DND-41 (cell line): ENCODE measurements at regions not wholly inside any gene's neighbourhood (a gene's known extent, or its start where the extent isn't known, plus 50 kb on each side); places are given as distances from the start of the nearest gene placed in this dataset.
A peak's percentile ranks its signal among the peaks of the same experiment; 100 is the strongest.

Source experiments
- ATAC-seq: fragments of 200-7000 bp; cut with Tn5 transposase; 3 replicates; pipeline ENCODE4 v1.9.1; 2021; ENCODE audit warnings: low read depth; ENCODE audit not compliant: insufficient read depth
- DNase-seq: peaks from one replicate; pipeline ENCODE4 v3.0.0-alpha.2; 2020
- H2AFZ ChIP-seq: 2 replicates; pipeline ENCODE4 v1.6.0; 2012; ENCODE audit warnings: low read depth, low read length
- H3K27ac ChIP-seq: 2 replicates; pipeline ENCODE4 v1.5.1; 2012; ENCODE audit warnings: low read length, inconsistent platforms
- H3K27me3 ChIP-seq: fragments of 200-600 bp; sonication (generic); 2 replicates; pipeline ENCODE4 v1.6.0; 2012; ENCODE audit warnings: low read length, mild to moderate bottlenecking, inconsistent platforms; ENCODE audit not compliant: insufficient read depth, poor library complexity
- H3K36me3 ChIP-seq: 2 replicates; pipeline ENCODE4 v1.5.1; 2012; ENCODE audit warnings: low read length, inconsistent platforms; ENCODE audit not compliant: insufficient read depth
- H3K4me1 ChIP-seq: 2 replicates; pipeline ENCODE4 v1.5.1; 2012; ENCODE audit warnings: mild to moderate bottlenecking, low read length; ENCODE audit not compliant: insufficient read depth
- H3K4me2 ChIP-seq: 2 replicates; pipeline ENCODE4 v1.6.0; 2012; ENCODE audit warnings: mild to moderate bottlenecking, moderate library complexity, low read length, inconsistent platforms; ENCODE audit not compliant: insufficient read depth
- H3K4me3 ChIP-seq, 2 experiments: fragments of 200-600 bp in 1 of 2; shearing (Covaris generic) in 1 of 2; 2 replicates each; pipeline ENCODE4 v1.5.1; 2012 to 2016; ENCODE audit warnings: inconsistent platforms in 2 of 2, low read length in 2 of 2, mild to moderate bottlenecking in 2 of 2, low read depth in 1 of 2, moderate library complexity in 1 of 2
- H3K79me2 ChIP-seq: 2 replicates; pipeline ENCODE4 v1.6.0; 2012; ENCODE audit warnings: low read length, inconsistent platforms; ENCODE audit not compliant: insufficient read depth
- H3K9ac ChIP-seq: 2 replicates; pipeline ENCODE4 v1.6.0; 2012; ENCODE audit warnings: low read depth, mild to moderate bottlenecking, inconsistent platforms, low read length, moderate library complexity
- H3K9me3 ChIP-seq: 2 replicates; pipeline ENCODE4 v1.5.1; 2012; ENCODE audit warnings: low read length, moderate library complexity, mild to moderate bottlenecking, inconsistent platforms; ENCODE audit not compliant: insufficient read depth, severe bottlenecking
- H4K20me1 ChIP-seq: 2 replicates; pipeline ENCODE4 v1.6.0; 2012; ENCODE audit warnings: low read length; ENCODE audit not compliant: insufficient read depth
- EZH2 ChIP-seq: IDR thresholded peaks from 3 replicates; pipeline ENCODE4 v1.6.1; 2012; ENCODE audit warnings: borderline replicate concordance, low read depth, mild to moderate bottlenecking, moderate library complexity, low read length, inconsistent platforms; ENCODE audit not compliant: severe bottlenecking
- TF ChIP-seq, protein P1 (sequence below): IDR thresholded peaks from 2 replicates; pipeline ENCODE4 v1.5.1; 2012; ENCODE audit warnings: borderline replicate concordance, low read length, moderate library complexity, mild to moderate bottlenecking; ENCODE audit not compliant: poor library complexity, severe bottlenecking; ENCODE audit errors: extremely low read depth

DNA sequence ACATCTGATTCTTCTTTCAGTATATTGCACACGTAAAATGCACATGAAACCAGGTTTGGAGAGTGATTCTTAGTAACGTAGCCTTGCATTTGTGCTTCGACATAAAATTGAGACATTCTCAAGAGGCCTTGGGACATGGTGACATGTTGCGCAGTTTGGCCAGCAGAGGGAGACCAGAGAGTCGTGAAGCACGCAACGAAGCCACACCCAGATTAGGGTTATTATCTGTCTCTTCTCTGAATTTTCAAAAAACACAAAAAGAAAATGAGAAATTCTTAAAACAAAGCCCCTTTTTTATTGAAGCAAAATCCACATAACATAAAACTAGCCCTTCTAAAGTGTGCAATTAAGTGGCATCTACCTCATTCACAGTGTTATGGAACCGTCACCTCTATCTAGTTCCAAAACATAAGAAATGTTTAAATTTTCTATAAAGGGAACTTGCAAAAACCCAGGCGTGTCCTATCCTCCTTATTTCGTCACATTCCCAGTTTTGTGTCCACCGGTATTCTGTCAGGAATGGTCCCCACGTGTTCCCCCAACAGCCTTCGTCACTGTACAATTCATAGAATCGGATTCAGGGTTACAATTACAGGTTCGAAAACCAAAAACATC is 108.8 kb upstream of the ATF7IP start:
- peak; percentile 36; the same call in 1 of the 3 replicates for ATAC-seq
- Histone ChIP-seq H3K9ac (no peak overlapping the region), H2AFZ (no peak overlapping the region), H3K36me3 (no peaks in the 10 kb centered on the region), H3K4me1 (peaks cover 20% of the 10 kb centered on the region), H3K4me2 (no peak overlapping the region), H3K9me3 (peaks cover 3% of the 10 kb centered on the region), H3K4me3 (no peak overlapping the region), H3K27me3 (no peaks in the 10 kb centered on the region), H3K79me2 (no peaks in the 10 kb centered on the region), H3K27ac (0 out of 2 replicates have a peak overlapping the region, but pooled peaks have one; percentile 15), H4K20me1 (no peaks in the 10 kb centered on the region)
- TF ChIP-seq, protein P1, sequence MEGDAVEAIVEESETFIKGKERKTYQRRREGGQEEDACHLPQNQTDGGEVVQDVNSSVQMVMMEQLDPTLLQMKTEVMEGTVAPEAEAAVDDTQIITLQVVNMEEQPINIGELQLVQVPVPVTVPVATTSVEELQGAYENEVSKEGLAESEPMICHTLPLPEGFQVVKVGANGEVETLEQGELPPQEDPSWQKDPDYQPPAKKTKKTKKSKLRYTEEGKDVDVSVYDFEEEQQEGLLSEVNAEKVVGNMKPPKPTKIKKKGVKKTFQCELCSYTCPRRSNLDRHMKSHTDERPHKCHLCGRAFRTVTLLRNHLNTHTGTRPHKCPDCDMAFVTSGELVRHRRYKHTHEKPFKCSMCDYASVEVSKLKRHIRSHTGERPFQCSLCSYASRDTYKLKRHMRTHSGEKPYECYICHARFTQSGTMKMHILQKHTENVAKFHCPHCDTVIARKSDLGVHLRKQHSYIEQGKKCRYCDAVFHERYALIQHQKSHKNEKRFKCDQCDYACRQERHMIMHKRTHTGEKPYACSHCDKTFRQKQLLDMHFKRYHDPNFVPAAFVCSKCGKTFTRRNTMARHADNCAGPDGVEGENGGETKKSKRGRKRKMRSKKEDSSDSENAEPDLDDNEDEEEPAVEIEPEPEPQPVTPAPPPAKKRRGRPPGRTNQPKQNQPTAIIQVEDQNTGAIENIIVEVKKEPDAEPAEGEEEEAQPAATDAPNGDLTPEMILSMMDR = peak; percentile 75
- TF ChIP-seq EZH2 = no peak
- peak; percentile 66 for DNase-seq

DNA sequence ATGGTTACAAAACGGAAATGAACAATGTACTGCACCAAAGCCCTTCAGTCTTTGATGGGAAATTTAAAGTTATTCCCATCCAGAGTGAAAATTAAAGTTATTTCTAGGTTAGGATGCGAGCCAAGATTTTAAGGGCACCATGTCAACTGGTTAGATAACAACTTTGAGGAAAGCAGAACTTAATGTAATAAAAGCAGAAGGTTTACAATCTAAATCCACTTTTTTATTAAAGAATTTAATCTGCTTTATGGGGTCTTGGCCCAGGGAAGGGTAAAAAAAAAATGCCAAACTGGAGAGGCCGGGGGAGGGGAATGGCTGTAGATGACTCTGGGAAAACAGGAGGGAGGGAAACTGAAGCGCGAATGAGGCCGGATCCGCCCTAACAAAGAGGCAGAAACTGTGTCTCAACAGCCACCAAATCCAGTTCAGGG is 108.2 kb upstream of the ATF7IP start:
- no peak for DNase-seq
- no peaks in the 10 kb centered on the region for H4K20me1 ChIP-seq
- no peak for ATAC-seq
- H3K4me1 ChIP-seq = peaks cover 20% of the 10 kb centered on the region
- H3K36me3 ChIP-seq = no peaks in the 10 kb centered on the region
- no peaks in the 10 kb centered on the region for H3K79me2 ChIP-seq
- peak overlapping the region; percentile 73; the same call in 1 of the 2 replicates for H3K27ac ChIP-seq
- no peak overlapping the region for H3K4me2 ChIP-seq
- TF ChIP-seq, protein P1 = no peak
- no peak for TF ChIP-seq EZH2
- peaks cover 3% of the 10 kb centered on the region for H3K9me3 ChIP-seq
- H3K9ac ChIP-seq = no peak overlapping the region
- no peaks in the 10 kb centered on the region for H3K27me3 ChIP-seq
- H3K4me3 ChIP-seq = 0 out of 4 replicates have a peak overlapping the region, but pooled peaks of 1 of the 2 experiments have one; percentile 8
- peak overlapping the region; percentile 63 for H2AFZ ChIP-seq

DNA sequence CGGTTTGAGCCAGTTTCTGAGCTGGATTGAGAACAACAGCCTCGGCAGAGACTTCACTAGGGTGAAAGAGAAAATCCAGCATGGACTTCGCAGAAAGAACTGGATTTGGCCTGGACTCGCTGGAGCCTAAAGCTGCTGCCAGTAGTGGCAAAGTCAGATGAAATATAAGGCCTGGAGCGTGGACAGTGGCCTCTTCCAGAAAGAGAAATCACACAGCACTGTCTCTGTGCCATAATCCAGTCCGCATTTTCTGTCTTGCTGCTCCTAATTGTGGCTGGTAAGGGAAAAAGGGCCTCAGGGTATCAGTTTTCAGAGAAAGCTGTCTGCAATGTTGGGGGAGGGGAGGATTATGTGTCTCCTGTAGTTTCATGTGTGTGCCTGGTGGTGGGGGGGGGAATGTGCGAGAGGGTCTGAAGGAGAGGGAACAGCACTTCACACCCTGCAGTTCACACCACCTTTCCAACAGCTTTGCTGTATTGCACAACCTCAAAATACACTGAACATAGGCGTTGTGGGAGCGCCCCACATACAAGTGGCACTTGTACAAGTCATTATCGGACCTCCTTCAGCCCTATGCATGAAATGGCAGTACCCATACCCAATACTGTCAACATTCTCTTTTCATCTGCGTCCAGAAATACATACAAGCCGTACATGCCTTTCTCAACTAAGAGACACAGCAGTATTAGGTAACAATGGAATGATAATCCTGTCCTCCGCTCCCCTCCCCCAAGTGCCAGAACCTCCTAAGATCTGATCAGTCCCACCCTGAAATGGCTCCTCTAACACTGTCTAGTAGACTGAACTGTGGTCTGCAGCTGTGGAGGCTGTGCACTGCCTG is 107.5 kb upstream of the ATF7IP start:
- peak; percentile 85 for DNase-seq
- Histone ChIP-seq H3K4me2 (no peak overlapping the region; the same call in 1 of the 2 replicates), H3K36me3 (no peaks in the 10 kb centered on the region), H2AFZ (peak overlapping the region; percentile 63), H3K27me3 (no peaks in the 10 kb centered on the region), H3K27ac (peak overlapping the region; percentile 73), H4K20me1 (no peaks in the 10 kb centered on the region), H3K4me1 (peaks cover 20% of the 10 kb centered on the region), H3K9me3 (peaks cover 3% of the 10 kb centered on the region), H3K4me3 (peak overlapping the region in 1 of 2 experiments; percentile 8; a peak in 1 of 4 replicates), H3K9ac (no peak overlapping the region), H3K79me2 (no peaks in the 10 kb centered on the region)
- TF ChIP-seq EZH2 = no peak
- TF ChIP-seq, protein P1 = peak; percentile 10
- peak; percentile 85 for ATAC-seq
